HUES64 (cell line): ENCODE measurements at regions not wholly inside any gene's neighbourhood (a gene's known extent, or its start where the extent isn't known, plus 50 kb on each side); places are given as distances from the start of the nearest gene placed in this dataset.

Experiments used
- H3K27ac ChIP-seq: 2 replicates; pipeline ENCODE4 v1.7.0; 2013; ENCODE audit warnings: low read depth, low read length, inconsistent platforms
- H3K27me3 ChIP-seq: 2 replicates; pipeline ENCODE4 v1.6.1; 2013; ENCODE audit warnings: mild to moderate bottlenecking, low read length; ENCODE audit not compliant: insufficient read depth
- H3K36me3 ChIP-seq: 2 replicates; pipeline ENCODE4 v1.6.1; 2013; ENCODE audit warnings: mild to moderate bottlenecking, low read length; ENCODE audit not compliant: insufficient read depth
- H3K4me1 ChIP-seq: 2 replicates; pipeline ENCODE4 v1.6.1; 2013; ENCODE audit warnings: mild to moderate bottlenecking, low read length, moderate library complexity; ENCODE audit not compliant: insufficient read depth
- H3K4me3 ChIP-seq: 2 replicates; pipeline ENCODE4 v1.5.1; 2013; ENCODE audit warnings: mild to moderate bottlenecking, low read length, moderate library complexity
- H3K9ac ChIP-seq: 2 replicates; pipeline ENCODE4 v1.6.1; 2013; ENCODE audit warnings: mild to moderate bottlenecking, low read depth, low read length
- H3K9me3 ChIP-seq: 2 replicates; pipeline ENCODE4 v1.6.1; 2013; ENCODE audit warnings: low read depth, low read length; ENCODE audit not compliant: insufficient read depth
- WGBS: fragments of 150-250, 120-280 bp; methylation state at CpG from one replicate; pipeline ENCODE4 v1.1.7; 2013; ENCODE audit warnings: missing lambda C conversion rate; 5-methylcytosine and 5-hydroxymethylcytosine counted together

- Histone ChIP-seq H3K9me3 (no peaks in the 10 kb centered on the region), H3K4me3 (no peak overlapping the region), H3K9ac (no peak overlapping the region), H3K36me3 (no peaks in the 10 kb centered on the region), H3K27me3 (no peaks in the 10 kb centered on the region), H3K4me1 (no peaks in the 10 kb centered on the region), H3K27ac (no peak overlapping the region)
Measured at GRCh38 chr4:141290771-141291170, 70.1 kb downstream of the ZNF330 start.

GRCh38 chr4:141294306-141294705 is 73.6 kb downstream of the ZNF330 start:
- Histone ChIP-seq H3K4me1 (no peaks in the 10 kb centered on the region), H3K27ac (no peak overlapping the region), H3K4me3 (no peak overlapping the region), H3K36me3 (no peaks in the 10 kb centered on the region), H3K9ac (no peak overlapping the region), H3K27me3 (no peaks in the 10 kb centered on the region), H3K9me3 (no peaks in the 10 kb centered on the region)
- 100% methylated on average over 2 of the region's 2 CpGs for WGBS

GRCh38 chr4:141301216-141301615 is 80.5 kb downstream of the ZNF330 start:
- Histone ChIP-seq H3K36me3 (no peaks in the 10 kb centered on the region), H3K27me3 (no peaks in the 10 kb centered on the region), H3K9me3 (no peaks in the 10 kb centered on the region), H3K4me1 (no peaks in the 10 kb centered on the region), H3K9ac (no peak overlapping the region), H3K4me3 (no peak overlapping the region), H3K27ac (no peak overlapping the region)
- 100% methylated on average over 2 of the region's 2 CpGs for WGBS

- Histone ChIP-seq H3K9me3 (no peaks in the 10 kb centered on the region), H3K27ac (no peak overlapping the region), H3K4me1 (no peaks in the 10 kb centered on the region), H3K27me3 (no peaks in the 10 kb centered on the region), H3K36me3 (no peaks in the 10 kb centered on the region), H3K9ac (no peak overlapping the region), H3K4me3 (no peak overlapping the region)
- 86% methylated on average over 1 of the region's 1 CpG for WGBS
Measured at GRCh38 chr4:141302924-141303323, 82.2 kb downstream of the ZNF330 start.

GRCh38 chr4:141304346-141304745 is 83.7 kb downstream of the ZNF330 start:
- Histone ChIP-seq H3K4me3 (no peak overlapping the region), H3K9me3 (no peaks in the 10 kb centered on the region), H3K4me1 (no peaks in the 10 kb centered on the region), H3K9ac (no peak overlapping the region), H3K36me3 (no peaks in the 10 kb centered on the region), H3K27me3 (no peaks in the 10 kb centered on the region), H3K27ac (no peak overlapping the region)
- WGBS: 92% methylated on average over 2 of the region's 2 CpGs

- no peaks in the 10 kb centered on the region for H3K36me3 ChIP-seq
- no peaks in the 10 kb centered on the region for H3K27me3 ChIP-seq
- H3K9me3 ChIP-seq: no peaks in the 10 kb centered on the region
- H3K4me3 ChIP-seq: no peak overlapping the region
- no peaks in the 10 kb centered on the region for H3K4me1 ChIP-seq
- 91% methylated on average over 7 of the region's 7 CpGs for WGBS
- H3K27ac ChIP-seq: no peak overlapping the region
- no peak overlapping the region for H3K9ac ChIP-seq
Measured at GRCh38 chr4:141306331-141306730, 85.6 kb downstream of the ZNF330 start.

GRCh38 chr4:141307241-141307689 is 86.6 kb downstream of the ZNF330 start:
- Histone ChIP-seq H3K9me3 (no peaks in the 10 kb centered on the region), H3K36me3 (no peaks in the 10 kb centered on the region), H3K4me1 (no peaks in the 10 kb centered on the region), H3K4me3 (no peak overlapping the region), H3K9ac (no peak overlapping the region), H3K27me3 (no peaks in the 10 kb centered on the region), H3K27ac (no peak overlapping the region)
- 76% methylated on average over 5 of the region's 5 CpGs for WGBS

GRCh38 chr4:141309874-141310273 is 89.2 kb downstream of the ZNF330 start:
- no peaks in the 10 kb centered on the region for H3K27me3 ChIP-seq
- no peaks in the 10 kb centered on the region for H3K9me3 ChIP-seq
- no peak overlapping the region for H3K4me3 ChIP-seq
- WGBS: 98% methylated on average over 3 of the region's 3 CpGs
- H3K36me3 ChIP-seq: no peaks in the 10 kb centered on the region
- no peak overlapping the region for H3K9ac ChIP-seq
- peaks cover 7% of the 10 kb centered on the region for H3K4me1 ChIP-seq
- H3K27ac ChIP-seq: no peak overlapping the region

GRCh38 chr4:141311246-141312204 is 90.8 kb downstream of the ZNF330 start:
- Histone ChIP-seq H3K27ac (no peak overlapping the region), H3K27me3 (no peaks in the 10 kb centered on the region)
- WGBS: 92% methylated on average over 5 of the region's 5 CpGs

GRCh38 chr4:141314627-141315026 is 93.9 kb downstream of the ZNF330 start:
- WGBS: 86% methylated on average over 1 of the region's 1 CpG
- H3K36me3 ChIP-seq: no peaks in the 10 kb centered on the region
- no peaks in the 10 kb centered on the region for H3K27me3 ChIP-seq
- H3K27ac ChIP-seq: no peak overlapping the region
- H3K4me3 ChIP-seq: no peak overlapping the region
- no peak overlapping the region for H3K9ac ChIP-seq
- no peaks in the 10 kb centered on the region for H3K9me3 ChIP-seq
- H3K4me1 ChIP-seq: peaks cover 8% of the 10 kb centered on the region

More at GRCh38 chr4:141311246-141312204, 90.8 kb downstream of the ZNF330 start:
- no peaks in the 10 kb centered on the region for H3K9me3 ChIP-seq
- H3K4me3 ChIP-seq: no peak overlapping the region
- peaks cover 8% of the 10 kb centered on the region for H3K4me1 ChIP-seq
- no peak overlapping the region for H3K9ac ChIP-seq
- H3K36me3 ChIP-seq: no peaks in the 10 kb centered on the region

- Histone ChIP-seq H3K4me1 (no peaks in the 10 kb centered on the region), H3K27me3 (peaks cover 4% of the 10 kb centered on the region), H3K9ac (no peak overlapping the region), H3K27ac (no peak overlapping the region), H3K36me3 (no peaks in the 10 kb centered on the region), H3K4me3 (no peak overlapping the region), H3K9me3 (no peaks in the 10 kb centered on the region)
- WGBS: 95% methylated on average over 5 of the region's 6 CpGs
Measured at GRCh38 chr4:141328560-141329173, 108.0 kb downstream of the ZNF330 start.
